H1 (cell line): ENCODE measurements at regions not wholly inside any gene's neighbourhood (a gene's known extent, or its start where the extent isn't known, plus 50 kb on each side); places are given as distances from the start of the nearest gene placed in this dataset.

Experiments used
- ATF3 ChIP-seq: IDR thresholded peaks from 2 replicates; pipeline ENCODE4 v1.6.1; 2011; ENCODE audit warnings: low read depth, mild to moderate bottlenecking, low read length; ENCODE audit not compliant: insufficient read depth
- RNF2 ChIP-seq: fragments of 200-900, 300-1000 bp; sonication (generic); IDR thresholded peaks from 2 replicates; pipeline ENCODE4 v1.7.1; 2016; ENCODE audit warnings: borderline replicate concordance, low read depth, mild to moderate bottlenecking, antibody characterized with exemption, low read length; ENCODE audit not compliant: poor library complexity, severe bottlenecking; ENCODE audit errors: missing control alignments
- SIX5 ChIP-seq: IDR thresholded peaks from 2 replicates; pipeline ENCODE4 v1.6.1; 2011; ENCODE audit warnings: mild to moderate bottlenecking, low read depth, low read length
- YY1 ChIP-seq: IDR thresholded peaks from 2 replicates; pipeline ENCODE4 v1.6.1; 2011; ENCODE audit warnings: low read depth, mild to moderate bottlenecking, low read length

GRCh38 chr5:165282491-165282890 lies 1777.1 kb downstream of the MAT2B start:
- TF ChIP-seq RNF2 (no peak), ATF3 (no peak), YY1 (no peak), SIX5 (no peak)
